Keratinocyte (primary cell): ENCODE measurements at regions not wholly inside any gene's neighbourhood (a gene's known extent, or its start where the extent isn't known, plus 50 kb on each side); places are given as distances from the start of the nearest gene placed in this dataset.
"Not testable (repeated sequence)": the region's sequence is repeated elsewhere in the genome, so short reads cannot be mapped to it uniquely, and the experiment has no call there.

Source experiments
- DNase-seq: peaks from one replicate; pipeline ENCODE4 v3.0.0-alpha.2; 2011; ENCODE audit warnings: low read depth, missing footprints, low spot score
- FAIRE-seq: peaks from 2 replicates; lab custom pipeline; 2011; peaks lifted over from hg19 to GRCh38; lab: Jason Lieb, UNC
- H2AFZ ChIP-seq: 2 replicates; pipeline ENCODE4 v1.6.0; 2012; ENCODE audit warnings: low read length, control low read depth, inconsistent platforms; ENCODE audit not compliant: control insufficient read depth
- H3K27ac ChIP-seq: 2 replicates; pipeline ENCODE4 v1.5.1; 2011; ENCODE audit warnings: low read length; ENCODE audit not compliant: control insufficient read depth, insufficient read depth
- H3K27me3 ChIP-seq: 3 replicates; pipeline ENCODE4 v1.6.0; 2011; ENCODE audit warnings: low read length; ENCODE audit not compliant: control insufficient read depth, insufficient read depth; ENCODE audit errors: extremely low read depth
- H3K36me3 ChIP-seq, 2 experiments: 2 replicates in 1 of 2; 3 replicates in 1 of 2; pipeline ENCODE4 v1.5.1; 2011; ENCODE audit warnings: low read length in 2 of 2, mild to moderate bottlenecking in 1 of 2; ENCODE audit not compliant: control insufficient read depth in 2 of 2, insufficient read depth in 2 of 2; ENCODE audit errors: extremely low read depth in 1 of 2
- H3K4me1 ChIP-seq: 3 replicates; pipeline ENCODE4 v1.5.1; 2011; ENCODE audit warnings: low read length; ENCODE audit not compliant: control insufficient read depth, insufficient read depth; ENCODE audit errors: extremely low read depth
- H3K4me2 ChIP-seq: 3 replicates; pipeline ENCODE4 v1.6.0; 2011; ENCODE audit warnings: low read depth, low read length; ENCODE audit not compliant: control insufficient read depth, insufficient read depth; ENCODE audit errors: extremely low read depth
- H3K4me3 ChIP-seq, 3 experiments: fragments of 200-600 bp in 1 of 3; sonication (generic) in 1 of 3; 2 replicates in 2 of 3; 3 replicates in 1 of 3; pipeline ENCODE4 v1.5.1; 2011 to 2016; ENCODE audit warnings: low read length in 3 of 3, mild to moderate bottlenecking in 3 of 3, control low read depth in 2 of 3, inconsistent platforms in 1 of 3, low read depth in 1 of 3, mixed read lengths in 1 of 3, mixed run types in 1 of 3, moderate library complexity in 1 of 3; ENCODE audit not compliant: control insufficient read depth in 2 of 3, insufficient read depth in 2 of 3; ENCODE audit errors: extremely low read depth in 1 of 3
- H3K79me2 ChIP-seq: 2 replicates; pipeline ENCODE4 v1.6.0; 2012; ENCODE audit warnings: low read length; ENCODE audit not compliant: control insufficient read depth, insufficient read depth
- H3K9ac ChIP-seq: 3 replicates; pipeline ENCODE4 v1.6.0; 2011; ENCODE audit warnings: low read length; ENCODE audit not compliant: control insufficient read depth, insufficient read depth; ENCODE audit errors: extremely low read depth
- H3K9me1 ChIP-seq: 3 replicates; pipeline ENCODE4 v1.6.0; 2011; ENCODE audit warnings: low read length; ENCODE audit not compliant: control insufficient read depth, insufficient read depth; ENCODE audit errors: extremely low read depth
- H3K9me3 ChIP-seq: 2 replicates; pipeline ENCODE4 v1.5.1; 2012; ENCODE audit warnings: low read depth, low read length; ENCODE audit not compliant: control insufficient read depth
- H4K20me1 ChIP-seq: 3 replicates; pipeline ENCODE4 v1.6.0; 2011; ENCODE audit warnings: low read length; ENCODE audit not compliant: control insufficient read depth, insufficient read depth; ENCODE audit errors: extremely low read depth
- dilution Hi-C: fragments of 300-500 bp; cut with MboI; formaldehyde crosslinking; loops from one replicate; pipeline ENCODE4 v1.7.0; 2020; ENCODE audit warnings: low sequenced_read_pairs; ENCODE audit not compliant: extremely low pct_ligation_motif_present

GRCh38 chr12:9294072-9294620 lies 86.0 kb upstream of the PZP start:
- H3K9me3 ChIP-seq, H3K27ac ChIP-seq, H3K9me1 ChIP-seq, H3K27me3 ChIP-seq, H2AFZ ChIP-seq, dilution Hi-C loops, H3K4me3 ChIP-seq, FAIRE-seq, DNase-seq, H3K4me2 ChIP-seq, H3K79me2 ChIP-seq, H4K20me1 ChIP-seq, H3K36me3 ChIP-seq, H3K9ac ChIP-seq, H3K4me1 ChIP-seq: not testable (repeated sequence)

GRCh38 chr12:9293391-9293790 lies 85.2 kb upstream of the PZP start:
- H3K27me3 ChIP-seq, FAIRE-seq, dilution Hi-C loops: not testable (repeated sequence)

GRCh38 chr12:9289984-9290383 lies 81.8 kb upstream of the PZP start:
- FAIRE-seq, H3K4me2 ChIP-seq, H3K4me3 ChIP-seq, H3K79me2 ChIP-seq, DNase-seq, H3K4me1 ChIP-seq, H3K27ac ChIP-seq, H3K9me1 ChIP-seq, H3K9me3 ChIP-seq, H3K36me3 ChIP-seq, H2AFZ ChIP-seq, H3K27me3 ChIP-seq, dilution Hi-C loops, H3K9ac ChIP-seq, H4K20me1 ChIP-seq: not testable (repeated sequence)

More at GRCh38 chr12:9293391-9293790, 85.2 kb upstream of the PZP start:
- H3K4me3 ChIP-seq, H2AFZ ChIP-seq, H3K79me2 ChIP-seq, H3K27ac ChIP-seq, H3K9me1 ChIP-seq, H3K4me2 ChIP-seq, H3K9ac ChIP-seq, H3K36me3 ChIP-seq, H4K20me1 ChIP-seq, DNase-seq, H3K4me1 ChIP-seq, H3K9me3 ChIP-seq: not testable (repeated sequence)

GRCh38 chr12:9284724-9285123 lies 76.5 kb upstream of the PZP start:
- H2AFZ ChIP-seq = not testable (repeated sequence)

GRCh38 chr12:9284197-9284596 lies 76.0 kb upstream of the PZP start:
- H3K9me3 ChIP-seq, H3K27me3 ChIP-seq, H4K20me1 ChIP-seq, DNase-seq, FAIRE-seq, H2AFZ ChIP-seq, H3K79me2 ChIP-seq, H3K9me1 ChIP-seq, H3K4me1 ChIP-seq, H3K27ac ChIP-seq, dilution Hi-C loops, H3K9ac ChIP-seq, H3K36me3 ChIP-seq: not testable (repeated sequence)
- H3K4me2 ChIP-seq = peak overlapping the region; percentile 37
- peak overlapping the region in 1 of 3 experiments; percentile 45 for H3K4me3 ChIP-seq

More at GRCh38 chr12:9284724-9285123, 76.5 kb upstream of the PZP start:
- H3K4me1 ChIP-seq, H3K27ac ChIP-seq, H4K20me1 ChIP-seq, H3K27me3 ChIP-seq, FAIRE-seq, H3K79me2 ChIP-seq, H3K9me3 ChIP-seq, H3K9ac ChIP-seq, dilution Hi-C loops, H3K36me3 ChIP-seq, H3K9me1 ChIP-seq, DNase-seq, H3K4me3 ChIP-seq, H3K4me2 ChIP-seq: not testable (repeated sequence)
